Activated T-cell treated with anti-CD3 and anti-CD28 coated beads, Interleukin-2, amount 50 U/mL, for 4 hours (primary cell): ENCODE measurements at regions not wholly inside any gene's neighbourhood (a gene's known extent, or its start where the extent isn't known, plus 50 kb on each side); places are given as distances from the start of the nearest gene placed in this dataset.

Experiments used
- ATAC-seq, 2 donors: fragments of 200-7000 bp; cut with Tn5 transposase; one replicate each; pipeline ENCODE4 v1.10.0; 2021
- DNase-seq: peaks from one replicate; pipeline ENCODE4 v3.0.0-alpha.2; 2020
- H3K27me3 Mint-ChIP-seq: one replicate; pipeline ENCODE4 v1.8.0; 2021; ENCODE audit warnings: low read depth, mixed read lengths
- H3K36me3 Mint-ChIP-seq: one replicate; pipeline ENCODE4 v1.8.0; 2022; ENCODE audit warnings: mixed read lengths; ENCODE audit not compliant: insufficient read depth
- H3K4me1 Mint-ChIP-seq: one replicate; pipeline ENCODE4 v1.8.0; 2021; ENCODE audit warnings: low read depth, mixed read lengths
- H3K4me3 Mint-ChIP-seq: one replicate; pipeline ENCODE4 v1.8.0; 2021; ENCODE audit warnings: mild to moderate bottlenecking, moderate library complexity, mixed read lengths
- H3K9me3 Mint-ChIP-seq: one replicate; pipeline ENCODE4 v1.8.0; 2021; ENCODE audit warnings: mixed read lengths

DNA sequence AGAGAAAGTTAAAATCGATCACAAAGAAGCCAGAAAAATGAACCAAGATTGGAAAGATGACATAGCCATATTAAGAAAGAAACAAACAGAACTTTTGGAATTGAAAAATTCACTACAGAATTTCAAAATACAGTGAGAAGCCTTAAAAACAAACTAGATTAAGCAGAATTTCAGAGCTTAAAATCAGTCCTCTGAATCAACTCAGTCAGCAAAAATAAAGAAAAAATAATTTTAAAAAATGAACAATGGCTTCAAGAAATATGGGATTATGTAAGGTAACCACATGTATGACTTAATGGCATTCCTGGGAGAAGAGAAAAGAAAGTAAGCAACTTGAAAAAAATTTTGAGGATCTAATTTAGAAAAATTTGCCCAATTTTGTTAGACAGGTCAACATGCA lies 696.2 kb downstream of the TSN start:
- peaks cover 7% of the 10 kb centered on the region for H3K27me3 Mint-ChIP-seq
- no peak overlapping the region for H3K4me3 Mint-ChIP-seq
- H3K9me3 Mint-ChIP-seq = peaks cover 22% of the 10 kb centered on the region
- no peak for DNase-seq
- no peaks in the 10 kb centered on the region for H3K4me1 Mint-ChIP-seq
- ATAC-seq = no peak
- H3K36me3 Mint-ChIP-seq = no peaks in the 10 kb centered on the region

DNA sequence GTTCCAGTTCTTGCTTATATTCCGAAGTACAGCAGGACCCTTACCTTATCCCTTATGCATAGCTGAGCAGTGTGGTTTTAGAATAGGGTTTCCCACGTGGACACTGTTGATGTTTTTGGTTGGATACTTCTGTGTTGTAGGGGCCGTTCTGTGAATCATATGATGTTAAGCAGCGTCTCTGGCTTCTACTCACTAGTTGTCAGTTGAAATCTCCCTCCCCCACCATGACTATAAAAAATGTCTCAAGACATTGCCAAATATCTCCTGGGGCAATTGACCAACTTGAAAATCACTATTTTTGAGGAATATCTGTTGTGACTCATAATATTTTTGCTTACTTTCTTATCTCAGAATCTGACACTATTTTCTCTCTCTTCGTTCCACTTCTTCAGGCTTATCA lies 713.7 kb downstream of the TSN start:
- DNase-seq = no peak
- no peaks in the 10 kb centered on the region for H3K27me3 Mint-ChIP-seq
- ATAC-seq = no peak

DNA sequence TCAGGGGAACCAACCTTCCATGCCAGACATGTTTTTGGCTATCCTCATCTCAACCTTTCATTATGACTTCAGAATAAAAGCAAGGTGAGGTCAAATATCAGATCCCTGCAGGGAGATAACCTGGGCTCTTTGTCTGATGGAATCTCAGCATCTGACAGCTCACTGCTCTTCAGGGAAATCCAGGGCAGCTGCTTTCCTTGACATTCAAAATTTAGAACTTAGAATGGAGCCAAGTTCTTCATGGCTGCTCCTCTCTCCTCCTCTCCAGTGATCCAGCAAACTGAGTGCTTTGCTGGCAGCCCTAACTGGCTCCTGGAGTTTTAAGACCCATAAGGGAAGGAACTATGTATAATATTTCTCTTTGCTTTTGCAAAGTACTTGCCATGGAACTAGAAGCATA lies 716.3 kb downstream of the TSN start:
- Mint-ChIP-seq H3K27me3 (no peaks in the 10 kb centered on the region), H3K4me3 (no peak overlapping the region), H3K9me3 (peaks cover 3% of the 10 kb centered on the region)

More for the DNA sequence above, 713.7 kb downstream of the TSN start:
- H3K4me1 Mint-ChIP-seq = no peaks in the 10 kb centered on the region
- no peaks in the 10 kb centered on the region for H3K9me3 Mint-ChIP-seq
- H3K36me3 Mint-ChIP-seq = no peaks in the 10 kb centered on the region
- H3K4me3 Mint-ChIP-seq = no peak overlapping the region

DNA sequence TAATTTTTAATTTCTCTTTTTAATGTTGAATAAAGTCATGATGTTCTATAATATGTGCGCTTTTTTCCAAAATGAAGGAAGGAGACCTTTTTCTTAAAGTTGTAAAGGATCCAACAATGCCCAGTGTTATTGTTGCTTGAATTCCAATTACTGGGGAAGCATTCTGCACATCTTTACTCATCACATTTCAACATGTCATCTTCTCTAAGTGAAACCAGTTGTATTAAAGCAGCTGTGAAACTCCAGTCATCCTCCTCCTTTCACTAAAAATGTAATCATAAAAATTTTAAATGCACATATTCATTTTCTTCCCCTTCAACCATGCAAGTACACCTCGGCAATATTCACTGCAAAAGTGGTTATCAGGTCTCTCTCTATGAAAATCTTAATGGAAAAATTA lies 722.7 kb downstream of the TSN start:
- ATAC-seq (no peak), DNase-seq (no peak)
- Mint-ChIP-seq H3K9me3 (peaks cover 7% of the 10 kb centered on the region), H3K36me3 (no peaks in the 10 kb centered on the region), H3K4me3 (no peak overlapping the region), H3K4me1 (no peaks in the 10 kb centered on the region), H3K27me3 (no peaks in the 10 kb centered on the region)

More for the DNA sequence above, 716.3 kb downstream of the TSN start:
- H3K4me1 Mint-ChIP-seq = no peaks in the 10 kb centered on the region
- ATAC-seq (no peak), DNase-seq (no peak)
- H3K36me3 Mint-ChIP-seq = no peaks in the 10 kb centered on the region

DNA sequence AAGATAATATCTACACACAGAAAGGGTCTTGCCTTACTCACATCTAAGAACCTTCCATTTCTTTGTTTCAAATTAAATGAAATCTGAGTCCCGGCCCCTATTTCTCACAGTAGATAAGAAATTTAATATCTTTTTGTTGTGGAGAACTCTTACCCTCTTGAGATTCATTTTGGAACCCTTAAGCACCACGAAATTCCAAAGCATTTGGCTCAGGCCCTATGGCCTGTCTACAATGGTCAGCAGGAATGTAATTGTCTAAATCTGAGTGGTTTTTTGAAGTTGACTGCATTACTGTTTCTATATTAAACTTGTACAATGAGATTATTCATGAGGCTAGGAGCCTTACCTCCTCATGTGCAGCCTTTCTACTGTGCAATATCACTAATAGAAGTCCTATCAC lies 723.3 kb downstream of the TSN start:
- ATAC-seq (no peak), DNase-seq (no peak)
- Mint-ChIP-seq H3K9me3 (peaks cover 7% of the 10 kb centered on the region), H3K4me3 (no peak overlapping the region), H3K27me3 (no peaks in the 10 kb centered on the region), H3K4me1 (no peaks in the 10 kb centered on the region), H3K36me3 (no peaks in the 10 kb centered on the region)

DNA sequence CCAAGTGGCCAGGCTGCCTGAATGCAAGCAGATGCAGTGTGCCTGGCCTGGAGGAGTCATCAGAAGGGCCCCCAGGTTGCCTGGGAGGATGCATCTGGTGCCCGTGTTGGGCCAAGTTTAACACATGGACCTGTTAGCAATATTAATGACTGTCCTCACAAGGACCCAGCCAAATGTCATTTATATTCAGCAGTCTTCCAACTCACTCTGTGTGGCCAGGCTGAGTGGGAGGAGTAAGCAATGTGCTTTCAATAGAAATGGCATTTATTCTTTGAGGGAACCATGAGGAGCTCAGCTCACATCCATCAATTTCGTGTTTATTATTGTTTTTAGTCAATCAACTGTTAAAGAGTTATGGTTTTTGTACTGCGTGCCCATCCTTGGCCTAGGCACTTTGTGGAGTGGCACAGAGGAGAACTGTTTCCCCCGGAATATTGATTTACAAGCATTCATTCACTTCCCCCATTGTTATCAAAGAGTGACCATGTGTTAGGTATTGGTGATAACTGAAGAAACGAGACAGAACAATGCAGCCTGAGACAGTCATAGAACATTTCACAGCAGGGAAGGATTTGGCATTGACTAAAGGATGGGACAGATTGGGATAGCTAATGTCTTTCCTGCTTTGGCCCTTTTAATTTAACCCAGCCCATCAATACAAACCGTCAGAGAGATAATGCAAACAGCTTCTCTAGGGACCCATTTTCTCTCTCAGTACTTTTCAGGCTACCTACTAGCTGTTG lies 725.2 kb downstream of the TSN start:
- no peak for ATAC-seq
- Mint-ChIP-seq H3K4me3 (no peak overlapping the region), H3K9me3 (peaks cover 5% of the 10 kb centered on the region), H3K27me3 (no peaks in the 10 kb centered on the region), H3K4me1 (no peaks in the 10 kb centered on the region), H3K36me3 (no peaks in the 10 kb centered on the region)
- no peak for DNase-seq

DNA sequence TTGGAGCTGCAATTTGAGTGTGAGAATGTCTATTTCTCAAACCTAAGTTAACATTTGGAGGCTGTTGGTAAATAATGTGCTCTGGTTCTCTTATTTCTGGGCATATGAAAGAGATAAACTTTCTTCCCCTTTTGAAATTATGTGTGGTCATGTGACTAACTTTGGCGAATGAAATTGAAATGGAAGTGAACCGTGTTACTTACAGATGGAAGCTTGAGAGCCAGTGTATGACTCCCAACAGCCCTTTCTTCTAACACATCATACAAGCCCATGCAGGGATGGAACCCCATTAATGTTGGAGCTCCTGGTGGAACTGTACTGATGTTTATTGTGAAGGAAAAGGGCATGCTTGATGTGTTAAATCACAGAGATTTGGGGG lies 725.8 kb downstream of the TSN start:
- no peak for ATAC-seq
- Mint-ChIP-seq H3K4me3 (no peak overlapping the region), H3K27me3 (no peaks in the 10 kb centered on the region), H3K4me1 (no peaks in the 10 kb centered on the region), H3K9me3 (peaks cover 4% of the 10 kb centered on the region), H3K36me3 (no peaks in the 10 kb centered on the region)
- DNase-seq = no peak

DNA sequence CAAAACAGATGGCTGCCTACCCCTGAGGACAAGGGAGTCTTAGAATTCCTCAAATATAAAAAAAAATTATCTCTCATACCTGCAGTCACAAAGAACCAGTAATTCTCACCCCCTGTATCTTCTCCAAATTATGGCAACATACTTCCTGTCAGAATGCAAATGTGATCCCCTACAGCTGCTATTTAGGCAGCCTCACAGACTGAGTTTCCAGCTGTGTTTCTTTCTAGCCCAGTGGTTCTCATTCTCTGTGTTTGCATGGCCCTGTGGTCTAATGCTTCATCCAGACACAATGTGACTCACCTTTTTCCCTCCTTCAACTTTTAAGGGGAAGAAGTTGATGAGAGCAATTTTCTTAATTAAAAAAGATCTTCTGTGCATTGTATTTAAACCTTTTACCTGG lies 726.3 kb downstream of the TSN start:
- Mint-ChIP-seq H3K4me1 (no peaks in the 10 kb centered on the region), H3K36me3 (no peaks in the 10 kb centered on the region), H3K9me3 (peaks cover 4% of the 10 kb centered on the region), H3K27me3 (no peaks in the 10 kb centered on the region), H3K4me3 (no peak overlapping the region)
- ATAC-seq (no peak), DNase-seq (no peak)

DNA sequence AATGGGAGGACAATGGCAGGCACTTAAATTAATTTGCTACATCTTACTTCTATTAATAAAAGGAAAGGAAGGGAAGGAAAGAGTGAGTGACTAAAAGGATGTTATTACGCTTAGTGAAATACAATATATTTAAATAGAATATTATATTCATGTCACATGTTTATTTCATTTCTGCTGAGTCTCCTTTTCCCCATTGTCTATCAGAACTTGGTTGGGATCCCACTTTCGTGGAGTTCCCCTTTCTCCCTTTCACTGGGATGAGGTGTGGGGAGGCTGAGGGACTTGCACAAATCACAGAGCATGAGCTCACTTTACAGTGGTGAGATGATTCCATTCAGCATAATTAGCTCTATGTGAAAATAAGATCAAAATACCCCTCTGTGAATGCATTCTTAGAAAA lies 730.6 kb downstream of the TSN start:
- H3K4me3 Mint-ChIP-seq = no peak overlapping the region
- DNase-seq (no peak), ATAC-seq (no peak)
- no peaks in the 10 kb centered on the region for H3K4me1 Mint-ChIP-seq
- H3K36me3 Mint-ChIP-seq = no peaks in the 10 kb centered on the region
- no peaks in the 10 kb centered on the region for H3K27me3 Mint-ChIP-seq
- peaks cover 8% of the 10 kb centered on the region for H3K9me3 Mint-ChIP-seq

DNA sequence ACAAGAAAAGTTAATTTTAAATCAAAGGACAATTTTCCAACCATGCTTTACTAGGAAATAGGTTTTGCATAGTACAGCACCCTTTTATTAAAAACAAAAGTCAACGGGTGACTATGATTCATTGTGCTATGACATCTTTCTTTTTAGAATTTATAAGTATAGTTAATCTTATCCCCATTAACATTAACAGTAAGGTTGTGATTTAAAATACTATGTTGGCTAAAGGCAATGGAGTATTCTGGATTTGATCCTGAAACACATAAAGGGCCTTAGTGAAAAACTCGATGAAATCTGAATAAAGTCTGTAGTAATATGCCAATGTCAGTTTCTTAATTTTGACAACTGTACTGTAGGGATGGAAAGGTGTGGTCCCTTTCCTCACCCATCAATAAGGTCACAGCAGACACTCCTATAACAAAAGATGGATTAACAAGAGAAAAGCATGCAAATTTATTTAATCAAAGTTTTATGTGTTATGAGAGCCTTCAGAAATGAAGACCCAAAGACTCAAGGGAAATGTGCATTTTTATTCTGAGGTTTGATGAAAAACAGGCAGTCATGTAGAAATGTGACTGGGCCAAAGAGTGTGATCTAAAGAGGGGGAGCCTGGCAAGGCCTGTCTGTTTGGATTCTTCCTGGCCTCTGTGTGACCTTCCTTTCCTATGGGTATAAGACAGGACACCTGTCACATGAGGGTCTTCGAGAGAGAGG lies 731.4 kb downstream of the TSN start:
- DNase-seq (no peak), ATAC-seq (no peak)
- Mint-ChIP-seq H3K27me3 (no peaks in the 10 kb centered on the region), H3K36me3 (no peaks in the 10 kb centered on the region), H3K4me1 (no peaks in the 10 kb centered on the region), H3K4me3 (no peak overlapping the region), H3K9me3 (peaks cover 8% of the 10 kb centered on the region)

DNA sequence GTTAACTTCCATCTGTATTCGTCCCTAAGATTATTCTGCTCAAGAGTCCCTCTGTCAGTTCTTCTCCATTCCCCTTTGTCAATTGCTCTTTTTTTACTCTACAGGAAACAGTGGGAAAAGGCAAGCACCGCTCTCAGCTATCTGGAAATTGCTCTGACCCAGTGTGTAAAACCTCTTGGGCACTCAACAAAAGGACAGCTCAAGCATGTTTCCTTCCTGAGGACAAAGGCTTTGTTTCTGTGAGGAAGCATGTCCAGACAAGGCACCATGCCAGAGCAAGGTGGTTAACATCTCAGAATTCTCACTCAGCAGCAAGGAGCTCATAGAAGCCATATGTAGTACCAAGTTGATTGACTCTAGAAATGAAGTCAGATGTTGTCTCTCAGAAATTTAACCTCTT lies 735.6 kb downstream of the TSN start:
- Mint-ChIP-seq H3K4me1 (no peaks in the 10 kb centered on the region), H3K9me3 (peaks cover 8% of the 10 kb centered on the region), H3K36me3 (no peaks in the 10 kb centered on the region), H3K4me3 (no peak overlapping the region), H3K27me3 (no peaks in the 10 kb centered on the region)
- ATAC-seq = no peak
- DNase-seq = no peak

DNA sequence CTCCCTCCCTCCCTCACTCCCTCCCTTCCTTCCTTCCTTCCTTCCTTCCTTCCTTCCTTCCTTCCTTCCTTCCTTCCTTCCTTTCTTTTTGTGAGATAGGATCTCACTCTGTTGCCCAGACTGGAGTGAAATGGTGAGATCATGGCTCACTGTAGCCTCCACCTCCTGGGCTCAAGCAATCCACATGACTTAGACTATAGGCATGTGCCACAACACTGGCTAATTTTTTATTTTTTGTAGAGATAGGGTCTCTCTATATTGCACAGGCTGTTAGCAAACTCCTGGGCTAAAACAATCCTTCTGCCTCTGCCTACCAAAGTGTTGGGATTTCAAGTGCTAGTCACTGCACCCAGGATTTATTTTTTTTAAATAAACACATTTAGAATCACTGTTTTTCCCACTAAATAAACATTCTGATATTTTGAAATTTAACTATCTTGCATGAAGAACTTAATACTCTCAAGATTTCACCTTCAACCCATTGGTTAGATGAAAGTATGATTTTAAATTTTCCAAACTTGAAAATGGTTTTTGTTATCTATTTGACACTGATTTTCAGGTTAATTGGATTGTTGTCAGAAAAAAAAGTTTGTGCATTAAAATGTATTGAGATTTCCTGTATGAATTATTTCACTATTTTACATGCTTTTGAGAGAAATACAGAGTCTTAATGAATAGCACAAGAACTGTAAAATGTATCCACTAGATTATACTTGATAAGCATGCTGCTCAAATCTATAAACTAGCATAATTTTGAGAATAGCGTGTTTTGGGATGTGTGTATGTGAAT lies 745.1 kb downstream of the TSN start:
- H3K36me3 Mint-ChIP-seq = no peaks in the 10 kb centered on the region
- no peak for ATAC-seq
- H3K4me3 Mint-ChIP-seq = no peak overlapping the region
- H3K4me1 Mint-ChIP-seq = no peaks in the 10 kb centered on the region
- no peak for DNase-seq
- H3K27me3 Mint-ChIP-seq = no peaks in the 10 kb centered on the region
- H3K9me3 Mint-ChIP-seq = no peaks in the 10 kb centered on the region

DNA sequence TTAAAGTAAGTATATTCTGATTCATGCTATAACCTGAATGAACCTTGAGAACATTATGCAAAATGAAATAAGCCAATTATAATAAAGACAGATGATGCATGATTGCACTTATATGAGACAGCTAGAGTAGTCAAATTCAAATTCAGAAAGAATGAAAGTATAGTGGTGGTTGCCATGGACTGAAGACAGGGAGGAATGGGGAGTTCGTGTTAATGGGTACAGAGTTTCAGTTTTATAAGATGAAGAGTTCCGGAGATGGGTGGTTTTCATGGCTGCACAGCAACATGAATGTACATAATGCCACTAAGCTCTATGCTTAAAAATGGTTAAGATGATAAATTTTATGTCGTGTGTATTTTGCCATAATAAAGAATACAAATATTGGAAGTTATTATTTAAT lies 751.2 kb downstream of the TSN start:
- ATAC-seq (no peak), DNase-seq (no peak)
- no peaks in the 10 kb centered on the region for H3K36me3 Mint-ChIP-seq
- H3K4me1 Mint-ChIP-seq = no peaks in the 10 kb centered on the region
- no peaks in the 10 kb centered on the region for H3K27me3 Mint-ChIP-seq
- H3K9me3 Mint-ChIP-seq = no peaks in the 10 kb centered on the region
- no peak overlapping the region for H3K4me3 Mint-ChIP-seq

DNA sequence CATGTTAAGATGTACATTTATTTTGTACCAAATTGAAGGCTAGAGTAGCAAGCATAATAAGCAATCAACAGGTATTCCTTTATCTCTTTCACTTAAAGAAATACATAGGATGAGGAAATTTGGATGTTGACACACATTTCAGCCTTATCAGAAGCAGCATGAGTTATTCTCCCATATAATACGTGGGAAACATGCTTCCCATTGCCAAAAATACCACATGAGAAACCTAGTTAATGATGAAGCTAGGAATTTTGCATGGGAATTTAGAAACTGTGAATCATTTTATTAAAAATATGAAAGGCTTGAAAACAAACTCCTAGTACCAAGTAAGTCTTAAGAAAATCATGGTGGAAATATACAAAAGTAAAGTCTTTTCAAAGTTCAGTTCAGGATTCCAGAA lies 751.8 kb downstream of the TSN start:
- no peak for ATAC-seq
- no peak for DNase-seq
- no peaks in the 10 kb centered on the region for H3K4me1 Mint-ChIP-seq
- H3K36me3 Mint-ChIP-seq = no peaks in the 10 kb centered on the region
- H3K9me3 Mint-ChIP-seq = no peaks in the 10 kb centered on the region
- no peak overlapping the region for H3K4me3 Mint-ChIP-seq
- H3K27me3 Mint-ChIP-seq = no peaks in the 10 kb centered on the region

DNA sequence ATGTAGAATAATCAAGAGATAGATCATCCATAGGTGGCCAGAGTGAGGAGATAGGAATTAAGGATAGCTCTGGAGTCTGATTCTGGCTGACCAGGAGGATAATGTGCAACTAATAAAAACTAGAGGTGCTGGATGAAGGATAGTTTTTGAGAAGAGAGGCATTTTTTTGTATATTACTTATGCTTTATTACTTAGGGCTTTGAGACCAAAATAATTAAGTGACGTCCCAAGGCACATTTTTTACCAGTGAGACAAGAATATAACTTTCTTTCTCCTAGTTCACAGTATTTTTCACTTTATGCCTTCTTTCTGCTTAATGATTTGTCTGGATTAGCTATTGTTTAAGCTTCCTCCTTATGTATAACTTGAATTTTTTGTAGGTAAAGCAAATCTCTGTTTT lies 756.6 kb downstream of the TSN start:
- no peak for ATAC-seq
- no peaks in the 10 kb centered on the region for H3K36me3 Mint-ChIP-seq
- DNase-seq = no peak
- H3K4me1 Mint-ChIP-seq = no peaks in the 10 kb centered on the region
- peaks cover 16% of the 10 kb centered on the region for H3K9me3 Mint-ChIP-seq
- H3K4me3 Mint-ChIP-seq = no peak overlapping the region
- no peaks in the 10 kb centered on the region for H3K27me3 Mint-ChIP-seq
